HCT116 (cell line): ENCODE measurements at regions not wholly inside any gene's neighbourhood (a gene's known extent, or its start where the extent isn't known, plus 50 kb on each side); places are given as distances from the start of the nearest gene placed in this dataset.

ENCODE experiments used
- CBX3 ChIP-seq: IDR thresholded peaks from 2 replicates; pipeline ENCODE4 v1.6.1; 2012; ENCODE audit warnings: low read depth
- CEBPB ChIP-seq: IDR thresholded peaks from 2 replicates; pipeline ENCODE4 v1.6.1; 2012; ENCODE audit warnings: low read depth
- CTCF ChIP-seq, 3 experiments: fragments of 200-600 bp in 1 of 3; sonication (generic) in 1 of 3; IDR thresholded peaks in 2 of 3; conservative IDR thresholded peaks in 1 of 3; 2 replicates each; pipeline ENCODE4 v1.5.1; 2012 to 2017; ENCODE audit warnings: low read depth in 2 of 3, low read length in 2 of 3, antibody characterized with exemption in 1 of 3, borderline replicate concordance in 1 of 3, control low read depth in 1 of 3, mild to moderate bottlenecking in 1 of 3, mixed read lengths in 1 of 3, mixed run types in 1 of 3, moderate library complexity in 1 of 3; ENCODE audit not compliant: insufficient read depth in 1 of 3
- EGR1 ChIP-seq: IDR thresholded peaks from 2 replicates; pipeline ENCODE4 v1.6.1; 2012; ENCODE audit warnings: low read depth
- EZH2 ChIP-seq: fragments of 200-600 bp; sonication (generic); IDR thresholded peaks from 2 replicates; pipeline ENCODE4 v1.6.1; 2017; ENCODE audit warnings: antibody characterized with exemption, mixed run types
- EZH2phosphoT487 ChIP-seq: fragments of 200-600 bp; IDR thresholded peaks from 2 replicates; pipeline ENCODE4 v1.6.1; 2018; ENCODE audit warnings: antibody characterized with exemption, borderline replicate concordance
- POLR2A ChIP-seq: IDR thresholded peaks from 2 replicates; pipeline ENCODE4 v1.7.0; 2011; ENCODE audit warnings: borderline replicate concordance; ENCODE audit not compliant: insufficient read depth, insufficient read length; ENCODE audit errors: extremely low read depth
- POLR2AphosphoS5 ChIP-seq: IDR thresholded peaks from 2 replicates; pipeline ENCODE4 v1.6.1; 2011; ENCODE audit warnings: mild to moderate bottlenecking, low read depth, low read length, moderate library complexity
- RAD21 ChIP-seq: IDR thresholded peaks from 2 replicates; pipeline ENCODE4 v1.6.1; 2012; ENCODE audit warnings: low read depth, mild to moderate bottlenecking
- SIN3A ChIP-seq: IDR thresholded peaks from 2 replicates; pipeline ENCODE4 v1.6.1; 2012; ENCODE audit warnings: low read depth
- SRF ChIP-seq: IDR thresholded peaks from 2 replicates; pipeline ENCODE4 v1.6.1; 2012; ENCODE audit warnings: low read depth
- ZFX ChIP-seq: fragments of 450-650 bp; IDR thresholded peaks from 2 replicates; pipeline ENCODE4 v1.6.1; 2017
- ZNF274 ChIP-seq: fragments of 200-500 bp; sonication (Bioruptor generic); IDR thresholded peaks from 2 replicates; pipeline ENCODE4 v1.6.1; 2014; ENCODE audit warnings: mild to moderate bottlenecking, low read depth, low read length, inconsistent platforms
- TF ChIP-seq, protein P1 (sequence below): IDR thresholded peaks from 2 replicates; pipeline ENCODE4 v1.6.1; 2012; ENCODE audit warnings: low read depth

- TF ChIP-seq CTCF (IDR thresholded peaks at IDR 0.05 in 2 of 3, conservative IDR thresholded peaks at IDR 0.05 in 1 of 3; ENCODE audit: borderline replicate concordance in 1 of 3, insufficient read depth in 1 of 3, low read depth in 2 of 3, low read length in 2 of 3) (no peak), EZH2 (no peak), POLR2A (no peak), RAD21 (no peak), SIN3A (no peak), SRF (no peak), CEBPB (no peak), POLR2AphosphoS5 (no peak), EZH2phosphoT487 (no peak), CBX3 (no peak), ZFX (no peak), EGR1 (no peak), ZNF274 (no peak)
- TF ChIP-seq, protein P1, sequence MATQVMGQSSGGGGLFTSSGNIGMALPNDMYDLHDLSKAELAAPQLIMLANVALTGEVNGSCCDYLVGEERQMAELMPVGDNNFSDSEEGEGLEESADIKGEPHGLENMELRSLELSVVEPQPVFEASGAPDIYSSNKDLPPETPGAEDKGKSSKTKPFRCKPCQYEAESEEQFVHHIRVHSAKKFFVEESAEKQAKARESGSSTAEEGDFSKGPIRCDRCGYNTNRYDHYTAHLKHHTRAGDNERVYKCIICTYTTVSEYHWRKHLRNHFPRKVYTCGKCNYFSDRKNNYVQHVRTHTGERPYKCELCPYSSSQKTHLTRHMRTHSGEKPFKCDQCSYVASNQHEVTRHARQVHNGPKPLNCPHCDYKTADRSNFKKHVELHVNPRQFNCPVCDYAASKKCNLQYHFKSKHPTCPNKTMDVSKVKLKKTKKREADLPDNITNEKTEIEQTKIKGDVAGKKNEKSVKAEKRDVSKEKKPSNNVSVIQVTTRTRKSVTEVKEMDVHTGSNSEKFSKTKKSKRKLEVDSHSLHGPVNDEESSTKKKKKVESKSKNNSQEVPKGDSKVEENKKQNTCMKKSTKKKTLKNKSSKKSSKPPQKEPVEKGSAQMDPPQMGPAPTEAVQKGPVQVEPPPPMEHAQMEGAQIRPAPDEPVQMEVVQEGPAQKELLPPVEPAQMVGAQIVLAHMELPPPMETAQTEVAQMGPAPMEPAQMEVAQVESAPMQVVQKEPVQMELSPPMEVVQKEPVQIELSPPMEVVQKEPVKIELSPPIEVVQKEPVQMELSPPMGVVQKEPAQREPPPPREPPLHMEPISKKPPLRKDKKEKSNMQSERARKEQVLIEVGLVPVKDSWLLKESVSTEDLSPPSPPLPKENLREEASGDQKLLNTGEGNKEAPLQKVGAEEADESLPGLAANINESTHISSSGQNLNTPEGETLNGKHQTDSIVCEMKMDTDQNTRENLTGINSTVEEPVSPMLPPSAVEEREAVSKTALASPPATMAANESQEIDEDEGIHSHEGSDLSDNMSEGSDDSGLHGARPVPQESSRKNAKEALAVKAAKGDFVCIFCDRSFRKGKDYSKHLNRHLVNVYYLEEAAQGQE, result no peak
Observed at GRCh38 chr9:2465921-2466460, 155.6 kb upstream of the VLDLR start.
